Karpas-422 (cell line): ENCODE measurements at regions not wholly inside any gene's neighbourhood (a gene's known extent, or its start where the extent isn't known, plus 50 kb on each side); places are given as distances from the start of the nearest gene placed in this dataset.

ENCODE experiments used
- DNase-seq: peaks from one replicate; pipeline ENCODE4 v3.0.0-alpha.2; 2015
- H2AFZ ChIP-seq: fragments of 200-600 bp; sonication (generic); 2 replicates; pipeline ENCODE4 v1.6.1; 2014; ENCODE audit warnings: antibody characterized with exemption, low read length, mixed read lengths
- H3K27ac ChIP-seq: fragments of 200-600 bp; sonication (generic); 2 replicates; pipeline ENCODE4 v1.5.1; 2014; ENCODE audit warnings: mild to moderate bottlenecking, low read length, moderate library complexity
- H3K27me3 ChIP-seq: fragments of 200-600 bp; sonication (generic); 2 replicates; pipeline ENCODE4 v1.6.1; 2014; ENCODE audit warnings: low read length, mixed read lengths
- H3K36me3 ChIP-seq: fragments of 200-600 bp; sonication (generic); 2 replicates; pipeline ENCODE4 v1.6.1; 2014; ENCODE audit warnings: low read length, mixed read lengths; ENCODE audit not compliant: insufficient read depth
- H3K4me1 ChIP-seq: fragments of 200-600 bp; sonication (generic); 2 replicates; pipeline ENCODE4 v1.6.1; 2014; ENCODE audit warnings: mild to moderate bottlenecking, low read length, mixed read lengths
- H3K4me2 ChIP-seq: fragments of 200-600 bp; sonication (generic); 2 replicates; pipeline ENCODE4 v1.6.1; 2014; ENCODE audit warnings: low read length, low read depth, mild to moderate bottlenecking; ENCODE audit not compliant: poor library complexity, severe bottlenecking
- H3K4me3 ChIP-seq: fragments of 200-600 bp; sonication (generic); 2 replicates; pipeline ENCODE4 v1.5.1; 2014; ENCODE audit warnings: mild to moderate bottlenecking, antibody characterized with exemption, low read length, mixed read lengths
- H3K79me2 ChIP-seq: fragments of 200-600 bp; sonication (generic); 2 replicates; pipeline ENCODE4 v1.6.1; 2014; ENCODE audit warnings: mild to moderate bottlenecking, low read length, mixed read lengths
- H3K9ac ChIP-seq: fragments of 200-600 bp; sonication (generic); 2 replicates; pipeline ENCODE4 v1.6.0; 2014; ENCODE audit warnings: low read length
- H3K9me2 ChIP-seq: fragments of 200-600 bp; sonication (generic), shearing (Covaris generic); replicated peaks from 2 replicates; pipeline ENCODE4 v1.6.0; 2014; ENCODE audit warnings: mild to moderate bottlenecking, low read length, moderate library complexity; ENCODE audit not compliant: insufficient read depth
- H3K9me3 ChIP-seq: fragments of 300-700, 200-600 bp; sonication (generic); 2 replicates; pipeline ENCODE4 v1.6.1; 2014; ENCODE audit warnings: low read length, mixed read lengths
- H4K20me1 ChIP-seq: fragments of 200-600 bp; sonication (generic); 2 replicates; pipeline ENCODE4 v1.6.1; 2014; ENCODE audit warnings: mild to moderate bottlenecking, antibody characterized with exemption, low read length, low read depth; ENCODE audit not compliant: insufficient read depth

DNA sequence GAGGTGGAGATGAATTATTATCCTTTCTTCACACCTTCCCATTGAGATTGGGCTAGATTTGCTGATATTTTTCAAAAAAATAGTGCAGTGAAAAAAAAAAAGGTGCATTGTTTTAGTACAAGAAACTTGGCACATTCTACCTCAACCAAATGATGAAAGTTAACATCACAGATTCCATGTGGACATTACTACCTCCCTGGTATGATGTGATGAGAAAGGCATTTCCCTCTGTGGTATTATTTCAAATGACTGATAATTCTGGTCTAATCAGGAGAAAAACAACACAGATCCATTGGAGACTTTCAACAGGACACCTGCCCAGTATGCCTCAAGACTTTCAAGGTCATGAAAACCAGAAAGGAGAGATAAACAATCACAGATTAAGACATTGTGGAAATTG is 313.4 kb downstream of the BCHE start:
- no peak overlapping the region for H3K4me2 ChIP-seq
- no peaks in the 10 kb centered on the region for H4K20me1 ChIP-seq
- no peaks in the 10 kb centered on the region for H3K27me3 ChIP-seq
- H3K9me3 ChIP-seq: peaks cover 34% of the 10 kb centered on the region
- H3K4me1 ChIP-seq: no peaks in the 10 kb centered on the region
- no peak overlapping the region for H3K4me3 ChIP-seq
- no peaks in the 10 kb centered on the region for H3K9me2 ChIP-seq
- DNase-seq: no peak
- H2AFZ ChIP-seq: no peak overlapping the region
- no peaks in the 10 kb centered on the region for H3K79me2 ChIP-seq
- H3K9ac ChIP-seq: no peak overlapping the region
- no peak overlapping the region for H3K27ac ChIP-seq
- no peaks in the 10 kb centered on the region for H3K36me3 ChIP-seq

DNA sequence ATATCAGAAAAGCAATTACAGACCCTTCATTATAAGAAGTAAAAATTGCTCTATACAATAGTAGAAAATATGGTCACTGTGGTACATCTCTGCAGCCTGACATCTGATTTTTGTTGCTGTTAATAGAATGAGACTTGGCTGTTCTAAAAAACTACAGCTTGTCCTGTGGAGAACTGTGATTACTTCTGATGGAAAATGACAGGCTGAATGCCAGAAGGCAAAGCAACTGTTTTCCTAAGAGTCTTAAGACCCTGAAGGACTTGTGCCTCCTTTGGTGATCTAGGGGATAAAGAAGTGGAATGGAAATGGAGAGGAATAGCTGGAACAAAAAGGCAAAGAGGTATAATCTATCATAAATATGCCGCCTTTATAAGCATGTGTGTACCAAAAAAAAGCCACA is 314.8 kb downstream of the BCHE start:
- DNase-seq: no peak
- H3K9ac ChIP-seq: no peak overlapping the region
- H3K9me3 ChIP-seq: peaks cover 33% of the 10 kb centered on the region
- H3K27me3 ChIP-seq: no peaks in the 10 kb centered on the region
- no peak overlapping the region for H2AFZ ChIP-seq
- H4K20me1 ChIP-seq: no peaks in the 10 kb centered on the region
- H3K4me1 ChIP-seq: no peaks in the 10 kb centered on the region
- H3K27ac ChIP-seq: no peak overlapping the region
- H3K9me2 ChIP-seq: no peaks in the 10 kb centered on the region
- H3K4me2 ChIP-seq: no peak overlapping the region
- no peak overlapping the region for H3K4me3 ChIP-seq
- H3K79me2 ChIP-seq: no peaks in the 10 kb centered on the region
- no peaks in the 10 kb centered on the region for H3K36me3 ChIP-seq

DNA sequence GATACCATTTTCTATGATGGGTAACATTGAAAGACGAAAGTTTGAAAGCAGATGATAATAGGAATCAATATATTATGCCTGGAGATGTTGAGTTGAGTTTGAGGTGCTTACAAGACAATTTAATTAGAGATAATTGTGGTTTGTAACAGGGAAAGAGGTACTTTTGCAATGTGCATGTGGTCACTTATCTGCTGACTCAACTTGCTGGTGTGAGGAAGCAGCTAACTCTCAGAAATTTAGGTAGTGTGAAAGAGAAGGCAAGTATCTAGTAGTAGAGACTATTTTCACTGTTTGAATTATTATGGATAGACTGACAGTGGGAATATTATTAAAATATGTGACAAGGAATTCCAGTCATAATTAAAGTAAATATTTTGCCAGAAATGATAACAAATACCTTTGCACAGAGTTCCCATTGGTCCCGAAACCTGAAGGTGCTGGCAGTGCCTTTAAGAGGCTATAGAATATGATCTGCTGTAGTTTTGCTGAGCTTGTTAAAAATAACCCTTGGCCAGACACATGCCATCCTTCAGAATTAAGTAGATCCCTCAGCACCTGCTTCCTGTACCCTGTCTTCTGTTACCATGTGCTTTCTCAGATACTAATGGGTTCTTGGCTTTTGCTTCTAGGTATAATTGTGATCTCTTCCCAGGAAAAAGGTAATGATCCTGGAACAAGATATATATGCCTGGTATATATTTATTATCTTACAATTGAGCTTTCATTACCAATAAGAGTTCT is 315.9 kb downstream of the BCHE start:
- H3K4me2 ChIP-seq: no peak overlapping the region
- DNase-seq: no peak
- H3K79me2 ChIP-seq: no peaks in the 10 kb centered on the region
- no peak overlapping the region for H2AFZ ChIP-seq
- H3K27ac ChIP-seq: no peak overlapping the region
- no peaks in the 10 kb centered on the region for H3K36me3 ChIP-seq
- H3K4me3 ChIP-seq: no peak overlapping the region
- no peaks in the 10 kb centered on the region for H3K4me1 ChIP-seq
- H3K9me3 ChIP-seq: peaks cover 29% of the 10 kb centered on the region
- H3K9me2 ChIP-seq: no peaks in the 10 kb centered on the region
- no peak overlapping the region for H3K9ac ChIP-seq
- H4K20me1 ChIP-seq: no peaks in the 10 kb centered on the region
- H3K27me3 ChIP-seq: no peaks in the 10 kb centered on the region

DNA sequence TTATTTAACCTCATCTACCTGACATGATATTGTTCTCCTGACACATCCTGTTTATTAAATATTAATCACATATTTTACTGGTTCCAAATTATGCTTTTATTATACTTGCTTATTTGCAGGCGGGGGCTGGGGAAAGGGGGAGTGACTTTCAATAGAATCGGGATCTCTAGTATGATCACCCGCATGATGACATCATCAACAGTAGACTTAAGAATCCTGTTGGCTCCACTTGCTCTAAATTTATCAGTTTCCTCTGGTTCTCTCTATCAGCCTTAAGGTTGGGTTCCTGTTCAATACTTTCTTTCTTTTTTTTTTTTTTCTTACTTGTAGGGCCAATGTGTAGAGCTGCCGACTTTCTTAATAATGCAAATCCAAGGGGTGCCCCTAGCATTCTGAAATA is 317.5 kb downstream of the BCHE start:
- Histone ChIP-seq H2AFZ (no peak overlapping the region), H3K4me3 (no peak overlapping the region), H3K27ac (no peak overlapping the region), H3K4me1 (no peaks in the 10 kb centered on the region), H3K27me3 (no peaks in the 10 kb centered on the region), H3K36me3 (no peaks in the 10 kb centered on the region), H3K79me2 (no peaks in the 10 kb centered on the region), H3K9me2 (no peaks in the 10 kb centered on the region), H3K4me2 (no peak overlapping the region), H3K9ac (no peak overlapping the region), H4K20me1 (no peaks in the 10 kb centered on the region), H3K9me3 (peaks cover 21% of the 10 kb centered on the region)
- no peak for DNase-seq

DNA sequence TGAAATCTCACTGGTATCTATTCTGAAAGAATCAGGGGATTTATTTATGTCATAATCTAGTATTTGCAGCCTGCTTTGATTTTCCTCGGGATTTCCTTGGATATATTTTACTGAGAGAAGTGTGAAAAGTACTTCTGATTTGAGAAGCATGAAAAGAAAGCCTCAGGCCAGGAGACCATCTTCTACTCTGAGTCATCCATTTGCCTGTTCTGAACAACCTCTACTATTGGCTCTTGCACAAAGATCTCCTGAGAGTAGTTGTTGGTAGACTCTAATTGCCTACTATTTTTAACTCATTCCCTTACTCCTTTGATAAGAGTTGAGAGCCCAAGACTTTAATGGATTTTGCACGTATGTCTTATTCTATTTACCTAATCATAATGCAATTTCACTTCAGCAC is 318.9 kb downstream of the BCHE start:
- Histone ChIP-seq H4K20me1 (no peaks in the 10 kb centered on the region), H3K27me3 (no peaks in the 10 kb centered on the region), H3K4me1 (no peaks in the 10 kb centered on the region), H3K9me3 (peaks cover 20% of the 10 kb centered on the region), H3K4me2 (no peak overlapping the region), H3K9me2 (no peaks in the 10 kb centered on the region), H3K79me2 (no peaks in the 10 kb centered on the region), H3K4me3 (no peak overlapping the region), H3K9ac (no peak overlapping the region), H3K27ac (no peak overlapping the region), H2AFZ (no peak overlapping the region), H3K36me3 (no peaks in the 10 kb centered on the region)
- DNase-seq: no peak

DNA sequence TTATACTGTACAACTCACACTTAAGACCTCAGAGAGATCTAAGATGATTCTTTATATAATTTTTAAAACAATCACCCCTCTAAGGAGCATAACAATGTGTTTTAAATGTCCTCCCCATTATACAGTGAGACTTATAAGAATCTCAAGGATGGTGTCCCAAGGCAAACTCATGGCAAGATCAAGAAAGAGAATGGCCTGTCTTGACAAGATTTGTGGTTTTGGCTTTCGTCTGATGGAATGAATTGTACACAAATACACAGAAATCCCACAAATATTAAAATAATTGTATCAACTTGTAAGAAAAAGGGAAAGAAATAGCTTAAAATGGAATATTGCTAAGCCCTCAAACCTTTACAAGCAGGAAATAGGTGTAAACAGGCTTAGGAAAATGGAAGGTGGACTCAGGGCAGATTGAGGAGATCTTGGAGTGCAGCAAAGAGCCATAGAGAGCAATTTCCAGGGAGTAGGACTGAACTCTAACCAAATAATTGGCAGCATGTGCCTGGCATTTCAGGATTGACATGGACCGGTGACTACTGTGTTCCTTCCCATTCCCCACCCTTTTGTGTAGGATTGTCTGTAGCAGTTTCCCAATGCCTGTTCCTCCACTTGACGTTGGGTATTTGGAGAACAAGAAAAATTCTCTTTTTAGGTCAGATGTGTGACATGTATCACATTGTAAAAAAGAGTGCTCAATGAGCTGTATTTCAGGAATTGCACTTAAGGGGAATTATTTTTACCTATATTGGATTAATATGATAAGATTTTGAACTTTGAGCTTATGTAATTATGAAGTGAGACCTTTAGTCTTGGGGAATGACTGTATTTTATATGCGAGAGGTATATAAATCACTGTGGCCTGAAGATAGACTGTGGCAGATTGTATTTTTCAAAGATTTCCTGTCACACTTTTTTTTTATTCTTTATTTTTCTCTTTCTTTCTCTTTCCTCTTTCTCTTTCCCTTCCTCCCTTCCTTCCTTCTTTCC is 317.8 kb upstream of the SLITRK3 start:
- Histone ChIP-seq H2AFZ (no peak overlapping the region), H3K9me3 (peaks cover 19% of the 10 kb centered on the region), H3K79me2 (no peaks in the 10 kb centered on the region), H3K9ac (no peak overlapping the region), H3K4me3 (no peak overlapping the region), H3K9me2 (no peaks in the 10 kb centered on the region), H3K36me3 (no peaks in the 10 kb centered on the region), H3K4me1 (no peaks in the 10 kb centered on the region), H4K20me1 (no peaks in the 10 kb centered on the region), H3K27me3 (no peaks in the 10 kb centered on the region), H3K4me2 (no peak overlapping the region), H3K27ac (no peak overlapping the region)
- DNase-seq: no peak

DNA sequence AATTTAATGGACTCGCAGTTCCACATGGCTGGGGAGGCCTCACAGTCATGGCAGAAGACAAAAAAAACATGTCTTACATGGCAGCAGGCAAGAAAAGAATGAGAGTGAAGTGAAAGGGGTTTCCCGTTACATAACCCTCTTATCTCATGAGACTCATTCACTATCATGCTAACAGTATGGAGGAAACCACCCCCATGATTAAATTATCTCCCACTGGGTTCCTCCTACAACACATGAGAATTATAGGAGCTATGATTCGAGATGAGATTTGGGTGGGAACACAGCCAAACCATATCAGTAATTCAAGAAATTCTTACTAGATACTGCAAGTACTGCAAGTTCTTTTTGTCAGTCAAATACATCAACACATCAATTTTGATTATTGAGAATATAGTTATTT is 311.4 kb upstream of the SLITRK3 start:
- no peak overlapping the region for H3K4me2 ChIP-seq
- no peak overlapping the region for H3K9ac ChIP-seq
- H3K4me1 ChIP-seq: no peaks in the 10 kb centered on the region
- H4K20me1 ChIP-seq: no peaks in the 10 kb centered on the region
- H3K9me3 ChIP-seq: peaks cover 10% of the 10 kb centered on the region; the same call in 1 of the 2 replicates
- H3K27ac ChIP-seq: no peak overlapping the region
- no peaks in the 10 kb centered on the region for H3K79me2 ChIP-seq
- no peak overlapping the region for H3K4me3 ChIP-seq
- no peaks in the 10 kb centered on the region for H3K27me3 ChIP-seq
- H3K36me3 ChIP-seq: no peaks in the 10 kb centered on the region
- no peaks in the 10 kb centered on the region for H3K9me2 ChIP-seq
- DNase-seq: no peak
- H2AFZ ChIP-seq: no peak overlapping the region

DNA sequence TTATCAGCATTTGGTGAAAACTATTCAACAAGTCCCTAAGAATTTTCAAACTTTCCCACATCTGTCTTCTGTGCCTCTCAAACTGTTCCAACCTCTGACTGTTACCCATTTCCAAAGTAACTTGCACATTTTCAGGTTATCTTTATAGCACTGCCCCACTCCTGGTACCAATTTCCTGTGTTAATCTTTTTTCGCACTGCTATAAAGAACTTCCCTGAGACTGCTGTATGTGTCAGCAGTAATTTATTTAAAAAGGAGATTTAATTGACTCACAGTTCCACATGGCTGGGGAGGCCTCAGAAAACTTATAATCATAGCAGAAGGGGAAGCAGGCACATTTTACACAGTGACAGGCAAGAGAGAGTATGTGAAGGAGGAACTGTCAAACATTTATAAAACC is 310.9 kb upstream of the SLITRK3 start:
- Histone ChIP-seq H3K9me2 (no peaks in the 10 kb centered on the region), H3K4me2 (no peak overlapping the region), H3K9ac (no peak overlapping the region), H3K4me3 (no peak overlapping the region), H3K27ac (no peak overlapping the region), H3K36me3 (no peaks in the 10 kb centered on the region), H2AFZ (no peak overlapping the region), H3K4me1 (no peaks in the 10 kb centered on the region), H3K79me2 (no peaks in the 10 kb centered on the region), H3K27me3 (no peaks in the 10 kb centered on the region), H4K20me1 (no peaks in the 10 kb centered on the region), H3K9me3 (peaks cover 7% of the 10 kb centered on the region; the same call in 1 of the 2 replicates)
- no peak for DNase-seq
